ENCODE measurements at regions not wholly inside any gene's neighbourhood (a gene's known extent, or its start where the extent isn't known, plus 50 kb on each side); places are given as distances from the start of the nearest gene placed in this dataset.
A peak's percentile ranks its signal among the peaks of the same experiment; 100 is the strongest.

- no peak for DNase-seq
Measured at GRCh38 chr14:76974365-76974764, 54.1 kb downstream of the IRF2BPL start.

GRCh38 chr14:76971549-76971948 is 57.0 kb downstream of the IRF2BPL start:
- no peak for DNase-seq

GRCh38 chr14:76968621-76969063 is 59.9 kb downstream of the IRF2BPL start:
- no peak for DNase-seq

DNA sequence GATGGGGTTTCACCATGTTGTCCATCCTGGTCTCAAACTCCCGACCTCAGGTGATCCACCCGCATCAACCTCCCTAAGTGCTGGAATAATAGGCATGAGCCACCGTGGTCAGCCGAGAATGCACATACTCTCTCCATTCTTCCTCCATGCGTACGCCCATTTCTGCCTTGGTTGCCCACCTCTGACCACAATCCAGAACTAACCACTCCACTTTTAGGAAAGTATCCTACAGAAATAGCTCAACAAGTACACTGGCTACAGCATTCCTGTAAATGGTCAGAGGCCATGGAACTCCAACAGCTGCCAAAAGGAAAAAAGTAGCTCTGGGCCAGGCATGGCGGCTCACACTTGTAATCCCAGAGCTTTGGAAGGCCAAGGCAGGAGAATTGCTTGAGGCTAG is 60.7 kb downstream of the IRF2BPL start:
- DNase-seq, result no peak

- DNase-seq, result no peak
Measured at GRCh38 chr14:76965232-76965631, 63.3 kb downstream of the IRF2BPL start.

- DNase-seq, result no peak
Measured at GRCh38 chr14:76964695-76965094, 63.8 kb downstream of the IRF2BPL start.

GRCh38 chr14:76963372-76963771 is 65.1 kb downstream of the IRF2BPL start:
- no peak for DNase-seq

- DNase-seq, result no peak
Measured at GRCh38 chr14:76962303-76962660, 66.2 kb downstream of the IRF2BPL start.

DNA sequence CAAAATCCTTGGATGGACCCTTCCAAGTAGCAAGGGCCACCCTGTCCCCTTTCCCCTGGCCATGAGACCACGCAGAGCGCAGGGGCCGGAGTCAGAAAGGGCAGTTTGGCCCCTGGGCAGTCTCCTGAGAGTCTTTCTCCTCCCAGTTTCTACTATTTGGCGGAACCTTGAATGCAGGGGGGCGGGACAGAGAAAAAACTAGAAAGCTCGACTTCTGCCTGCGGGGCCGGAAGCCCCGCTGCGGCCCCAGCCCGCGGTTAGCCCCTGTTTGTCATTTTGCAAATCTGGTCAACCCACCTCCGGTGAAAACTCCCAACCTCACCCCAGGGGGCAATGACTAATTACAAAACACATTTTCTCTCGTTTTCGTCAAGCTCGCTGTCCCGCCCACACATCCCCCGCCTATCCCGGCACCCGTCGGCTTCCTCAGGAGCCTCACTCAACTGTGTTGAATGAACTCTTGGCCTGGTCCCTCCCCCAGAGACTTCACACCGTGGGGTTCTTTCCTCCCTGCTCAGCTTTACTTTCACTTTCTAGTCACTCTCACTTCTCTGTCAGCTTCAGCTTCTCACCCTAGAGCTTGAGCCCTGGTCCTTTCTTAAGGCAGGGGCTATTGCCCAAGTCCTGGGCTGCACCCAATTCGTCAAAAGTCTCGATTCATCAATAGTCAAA is 66.7 kb downstream of the IRF2BPL start:
- DNase-seq, result peak; percentile 79

DNA sequence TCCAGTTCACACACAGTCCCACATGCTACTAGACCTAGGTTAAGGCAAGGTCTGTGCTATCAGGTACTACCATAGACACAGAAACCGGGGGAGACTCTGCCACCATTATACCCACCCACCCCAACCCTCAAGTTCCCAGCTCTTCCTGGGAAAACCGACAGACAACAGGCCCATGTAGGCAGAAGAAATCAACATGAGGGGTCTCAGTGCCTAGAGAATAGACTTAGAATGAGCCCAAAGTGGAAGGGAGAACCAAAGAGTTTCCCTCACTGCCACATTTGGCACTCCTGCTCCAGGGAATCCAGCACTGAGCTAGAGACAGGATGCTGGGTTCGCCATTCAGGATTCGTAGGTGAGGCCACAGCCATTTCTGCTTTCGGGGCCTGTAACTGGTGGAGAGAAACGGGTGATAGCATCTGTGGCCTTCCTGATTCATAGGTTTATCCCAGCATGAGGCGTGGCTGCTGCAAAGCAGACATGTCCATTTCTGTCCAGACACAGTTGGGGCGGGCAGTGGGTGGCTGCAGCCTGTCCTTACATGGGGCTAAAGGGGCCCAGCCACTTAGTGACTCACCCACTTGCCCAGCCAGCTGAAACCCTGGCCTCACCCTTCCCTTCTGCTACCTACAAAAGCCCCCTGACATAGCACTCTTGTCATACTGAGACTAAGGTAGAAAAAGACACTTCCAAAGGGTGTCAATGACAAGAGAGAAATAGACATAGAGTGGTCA is 69.4 kb downstream of the IRF2BPL start:
- DNase-seq, result no peak

DNA sequence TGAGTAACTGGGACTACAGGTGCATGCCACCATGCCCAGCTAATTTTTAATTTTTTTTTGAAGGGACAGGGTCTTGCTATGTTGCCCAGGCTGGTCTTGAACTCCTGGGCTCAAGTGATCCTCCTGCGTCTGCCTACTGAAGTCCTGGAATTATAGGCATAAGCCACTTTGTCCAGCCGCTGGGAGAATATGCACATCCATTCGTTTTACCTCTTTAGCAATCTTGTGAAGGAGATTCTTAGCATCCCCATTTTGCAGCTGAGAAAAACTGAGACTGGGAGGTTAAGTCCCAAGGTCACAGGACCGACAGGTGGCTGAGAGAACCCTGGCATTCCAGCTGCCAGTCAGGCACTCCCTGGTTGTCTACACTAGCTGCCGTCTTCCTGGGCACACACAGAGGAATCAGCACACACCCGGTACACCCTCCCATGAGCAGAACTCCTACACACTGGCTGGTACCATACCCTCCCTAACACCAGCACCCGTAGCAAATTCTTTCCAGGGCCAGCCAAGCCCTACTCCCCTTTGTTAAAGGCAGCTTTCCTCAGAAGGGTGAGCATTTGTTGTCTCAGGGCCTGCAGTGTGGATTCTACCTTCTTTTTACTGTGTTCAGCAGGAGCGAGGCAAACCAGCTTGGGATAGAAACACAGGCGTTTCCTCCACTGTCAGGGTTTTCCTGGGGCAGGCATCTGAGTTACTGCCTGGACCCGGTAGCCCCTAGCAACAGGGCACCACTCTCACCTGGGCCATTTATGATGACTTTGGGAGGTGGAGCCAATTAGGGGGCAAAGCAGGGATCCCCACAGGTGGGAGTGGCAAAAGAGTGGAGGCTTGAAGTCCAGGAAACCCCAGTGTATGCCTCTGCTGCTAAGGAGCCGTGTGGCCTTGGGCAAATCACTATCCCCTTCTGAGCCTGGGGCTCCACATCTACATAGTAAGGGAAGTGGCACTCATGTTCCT is 70.2 kb downstream of the IRF2BPL start:
- no peak for DNase-seq

DNA sequence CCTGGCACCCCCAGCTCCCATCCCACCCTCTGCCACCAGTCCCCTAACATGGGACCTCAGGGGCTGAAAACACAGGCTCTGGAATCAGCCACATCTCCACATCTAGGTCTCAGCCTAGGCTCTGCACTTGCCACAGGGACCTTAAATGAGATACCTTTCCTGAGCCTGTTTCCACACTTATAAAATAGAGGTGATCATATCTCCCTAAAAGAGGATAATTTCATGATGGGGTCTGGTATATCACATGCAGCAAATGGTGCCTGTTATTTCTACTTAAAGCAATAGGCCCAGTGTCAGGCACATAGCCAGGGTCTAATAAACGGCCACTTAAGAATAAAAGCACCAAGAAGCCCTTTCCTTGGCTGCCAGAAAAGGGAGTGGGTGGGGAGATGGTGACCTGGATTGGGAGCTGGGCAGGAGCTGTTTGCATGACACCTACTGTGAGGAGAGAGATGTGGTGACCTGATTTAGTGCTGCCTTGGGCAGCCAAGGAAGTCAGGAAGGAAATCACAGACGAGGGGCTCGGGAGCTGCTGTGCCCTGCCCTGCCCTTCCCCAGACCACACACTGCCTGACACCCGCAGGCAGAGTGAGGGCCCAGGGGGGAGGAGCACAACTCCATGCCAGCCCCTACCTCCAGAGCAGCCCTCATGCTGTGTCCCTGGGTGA is 71.2 kb downstream of the IRF2BPL start:
- DNase-seq, result no peak

- peak; percentile 89 for DNase-seq
Measured at GRCh38 chr14:76956316-76957090, 72.0 kb downstream of the IRF2BPL start.

GRCh38 chr14:76955575-76956315 is 72.8 kb downstream of the IRF2BPL start:
- no peak for DNase-seq

DNA sequence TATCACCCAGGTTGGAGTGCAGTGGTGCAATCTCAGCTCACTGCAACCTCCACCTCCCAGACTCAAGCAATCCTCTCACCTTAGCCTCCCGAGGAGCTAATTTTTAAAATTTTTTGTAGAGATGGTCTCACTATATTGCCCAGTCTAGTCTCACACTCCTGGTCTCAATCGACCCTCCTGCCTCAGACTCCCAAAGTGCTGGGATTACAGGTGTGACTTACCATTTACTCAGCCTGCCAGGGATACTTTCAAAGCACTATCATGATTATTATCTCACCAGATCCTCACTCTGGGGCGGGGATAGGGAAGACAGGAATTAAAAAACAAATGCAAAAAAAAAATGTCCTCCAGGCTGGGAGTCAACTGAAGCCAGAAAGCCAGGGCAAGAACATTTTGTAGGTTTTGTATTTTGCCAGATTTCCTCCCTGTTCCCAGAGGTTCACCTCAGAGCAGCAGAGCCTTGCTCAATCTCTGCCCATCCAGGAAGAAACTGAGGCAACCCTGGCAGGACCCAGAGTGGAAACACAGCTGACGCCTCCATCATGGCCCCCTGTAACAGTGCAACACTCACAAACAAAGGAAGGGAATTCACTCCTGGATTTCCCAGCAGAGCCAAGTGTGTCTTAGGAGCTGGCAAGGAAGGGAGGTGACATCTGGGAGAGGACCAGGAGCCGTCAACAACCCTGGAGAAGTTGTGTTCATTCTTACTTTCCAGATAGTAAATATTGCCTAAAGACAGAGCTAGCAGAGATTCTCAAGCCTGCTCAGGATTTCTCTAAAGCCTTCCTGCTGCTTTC is 73.9 kb downstream of the IRF2BPL start:
- DNase-seq, result no peak

DNA sequence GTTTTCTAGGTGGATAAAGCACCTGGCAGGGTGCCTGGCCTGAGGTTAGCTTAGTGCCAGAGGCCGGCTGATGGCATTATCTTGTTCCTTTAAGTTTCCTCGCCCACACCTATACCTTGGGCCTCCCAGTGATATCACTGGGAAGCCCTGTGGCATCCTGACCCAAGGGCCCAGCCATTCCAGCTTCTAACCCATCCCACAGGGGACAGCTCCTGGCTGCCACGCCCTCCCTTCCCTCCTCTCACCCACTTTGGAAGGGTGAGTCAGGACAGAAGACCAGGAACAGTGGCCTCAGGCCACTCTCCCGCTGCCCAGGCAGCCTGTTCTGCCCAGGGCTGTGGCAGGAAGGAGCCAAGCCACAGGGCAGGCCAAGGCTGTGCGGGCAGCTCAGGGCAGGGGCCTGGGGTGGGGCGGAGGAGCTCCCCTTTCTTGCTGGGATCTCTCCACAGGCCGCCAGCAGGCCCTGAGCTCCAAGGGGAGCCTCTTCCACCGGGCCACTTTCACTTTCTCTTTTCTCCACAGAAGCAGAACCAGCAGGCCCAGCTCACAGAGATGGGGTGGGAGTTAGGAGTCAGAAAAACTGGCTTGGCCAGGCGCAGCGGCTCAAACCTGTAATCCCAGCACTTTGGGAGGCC is 75.1 kb downstream of the IRF2BPL start:
- DNase-seq, result no peak

GRCh38 chr14:76951166-76951565 is 77.3 kb downstream of the IRF2BPL start:
- no peak for DNase-seq

- DNase-seq, result no peak
Measured at GRCh38 chr14:76950055-76951020, 78.2 kb downstream of the IRF2BPL start.

Measured in hindlimb muscle (tissue), 1 donor.